Epithelial cell of proximal tubule (primary cell): ENCODE measurements at regions not wholly inside any gene's neighbourhood (a gene's known extent, or its start where the extent isn't known, plus 50 kb on each side); places are given as distances from the start of the nearest gene placed in this dataset.

ENCODE experiments used
- DNase-seq: peaks from one replicate; pipeline ENCODE4 v3.0.0-alpha.2; 2011; ENCODE audit warnings: low read depth
- H3K4me3 ChIP-seq: 2 replicates; pipeline ENCODE4 v1.5.1; 2011; ENCODE audit warnings: low read depth, mild to moderate bottlenecking, low read length
- TF ChIP-seq, protein P1 (sequence below): conservative IDR thresholded peaks from 2 replicates; pipeline ENCODE4 v1.5.1; 2012; ENCODE audit warnings: low read depth, mild to moderate bottlenecking, low read length

- TF ChIP-seq, protein P1, sequence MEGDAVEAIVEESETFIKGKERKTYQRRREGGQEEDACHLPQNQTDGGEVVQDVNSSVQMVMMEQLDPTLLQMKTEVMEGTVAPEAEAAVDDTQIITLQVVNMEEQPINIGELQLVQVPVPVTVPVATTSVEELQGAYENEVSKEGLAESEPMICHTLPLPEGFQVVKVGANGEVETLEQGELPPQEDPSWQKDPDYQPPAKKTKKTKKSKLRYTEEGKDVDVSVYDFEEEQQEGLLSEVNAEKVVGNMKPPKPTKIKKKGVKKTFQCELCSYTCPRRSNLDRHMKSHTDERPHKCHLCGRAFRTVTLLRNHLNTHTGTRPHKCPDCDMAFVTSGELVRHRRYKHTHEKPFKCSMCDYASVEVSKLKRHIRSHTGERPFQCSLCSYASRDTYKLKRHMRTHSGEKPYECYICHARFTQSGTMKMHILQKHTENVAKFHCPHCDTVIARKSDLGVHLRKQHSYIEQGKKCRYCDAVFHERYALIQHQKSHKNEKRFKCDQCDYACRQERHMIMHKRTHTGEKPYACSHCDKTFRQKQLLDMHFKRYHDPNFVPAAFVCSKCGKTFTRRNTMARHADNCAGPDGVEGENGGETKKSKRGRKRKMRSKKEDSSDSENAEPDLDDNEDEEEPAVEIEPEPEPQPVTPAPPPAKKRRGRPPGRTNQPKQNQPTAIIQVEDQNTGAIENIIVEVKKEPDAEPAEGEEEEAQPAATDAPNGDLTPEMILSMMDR: no peak
- DNase-seq: no peak
- no peak overlapping the region for H3K4me3 ChIP-seq
Observed at GRCh38 chr5:14937254-14937653, 65.7 kb upstream of the ANKH start.

DNA sequence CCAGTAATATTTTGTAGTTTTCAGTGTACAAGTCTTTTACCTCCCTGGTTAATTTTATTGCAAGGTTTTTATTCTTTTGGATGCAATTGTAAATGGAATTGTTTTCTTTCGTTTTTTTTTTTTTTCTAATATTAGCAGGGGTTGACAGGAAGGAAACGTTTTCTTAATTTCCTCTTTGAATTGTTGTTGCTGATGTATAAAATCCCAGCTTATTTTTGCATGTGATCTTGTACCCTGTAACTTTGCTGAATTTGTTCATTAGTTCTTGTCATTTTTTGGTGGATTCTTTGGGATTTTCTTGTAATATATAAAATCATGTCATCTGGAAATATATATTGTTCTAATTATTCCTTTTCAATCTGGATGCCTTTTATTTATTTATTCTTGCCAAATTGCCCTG lies 65.0 kb upstream of the ANKH start:
- TF ChIP-seq, protein P1: no peak
- no peak overlapping the region for H3K4me3 ChIP-seq
- DNase-seq: no peak

DNA sequence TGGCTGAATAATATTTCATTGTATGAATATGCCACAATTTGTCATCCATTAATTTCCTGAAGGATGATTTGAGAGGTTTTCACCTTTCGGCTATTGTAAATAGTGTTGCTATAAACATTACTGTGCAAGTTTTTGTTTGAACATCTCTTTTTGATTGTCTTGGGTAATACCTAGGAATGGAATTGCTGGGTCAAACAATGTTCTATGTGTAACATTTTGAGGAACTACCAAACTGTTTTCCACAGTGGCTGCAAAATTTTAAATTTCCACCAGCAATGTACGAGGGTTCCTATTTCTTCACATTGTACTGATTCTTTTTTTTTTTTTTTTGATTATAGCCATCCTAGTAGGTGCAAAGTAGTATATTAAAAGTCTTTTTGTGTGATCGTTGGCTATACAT lies 63.8 kb upstream of the ANKH start:
- no peak for DNase-seq
- no peak overlapping the region for H3K4me3 ChIP-seq
- TF ChIP-seq, protein P1: no peak

GRCh38 chr5:14932902-14933469 lies 61.4 kb upstream of the ANKH start:
- TF ChIP-seq, protein P1: no peak
- H3K4me3 ChIP-seq: no peak overlapping the region
- no peak for DNase-seq

- H3K4me3 ChIP-seq: no peak overlapping the region
- TF ChIP-seq, protein P1: no peak
- no peak for DNase-seq
Observed at GRCh38 chr5:14930486-14930885, 58.9 kb upstream of the ANKH start.

- DNase-seq: no peak
- TF ChIP-seq, protein P1: no peak
- no peak overlapping the region for H3K4me3 ChIP-seq
Observed at GRCh38 chr5:14929293-14930065, 57.9 kb upstream of the ANKH start.

DNA sequence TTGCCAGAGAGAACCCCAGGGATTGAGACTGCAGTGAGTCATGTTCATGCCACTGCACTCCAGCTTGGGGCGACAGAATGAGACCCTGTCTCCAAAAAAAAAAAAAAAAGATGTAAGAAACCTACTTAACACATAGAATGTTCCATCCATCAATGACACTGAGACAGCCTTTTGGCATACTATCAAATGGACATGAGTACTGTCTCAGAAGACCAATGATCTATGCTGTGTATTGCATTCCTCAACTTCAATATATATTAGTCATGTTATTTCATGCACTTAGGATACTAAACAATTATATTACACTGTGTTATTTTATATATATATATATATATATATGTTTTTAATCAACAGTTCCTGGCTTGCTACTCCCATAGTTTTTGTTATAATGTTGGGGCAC lies 57.1 kb upstream of the ANKH start:
- TF ChIP-seq, protein P1: no peak
- H3K4me3 ChIP-seq: no peak overlapping the region
- no peak for DNase-seq
